ENCODE measurements at regions not wholly inside any gene's neighbourhood (a gene's known extent, or its start where the extent isn't known, plus 50 kb on each side); places are given as distances from the start of the nearest gene placed in this dataset.

GRCh38 chr5:179484201-179484600 lies 66.2 kb upstream of the RUFY1 start:
- TF ChIP-seq CTCF (conservative IDR thresholded peaks at IDR 0.05 in 1 of 2, IDR thresholded peaks at IDR 0.05 in 1 of 2; ENCODE audit: extremely low read depth in 1 of 2, insufficient read depth in 1 of 2, low read depth in 1 of 2, low read length in 2 of 2), result no peak
- no peak for TF ChIP-seq EZH2 (IDR thresholded peaks at IDR 0.05; ENCODE audit: borderline replicate concordance, low read length)

Data from mammary epithelial cell (primary cell).